ENCODE measurements at regions not wholly inside any gene's neighbourhood (a gene's known extent, or its start where the extent isn't known, plus 50 kb on each side); places are given as distances from the start of the nearest gene placed in this dataset.

- no peak for DNase-seq
These were observed 202.2 kb downstream of the RAMP3 start for GRCh38 chr7:45359776-45360175.

GRCh38 chr7:45363669-45364068 is 206.1 kb downstream of the RAMP3 start:
- no peak for DNase-seq

- no peak for DNase-seq
These were observed 207.8 kb downstream of the RAMP3 start for GRCh38 chr7:45365341-45365740.

- DNase-seq, result no peak
These were observed 207.7 kb upstream of the ADCY1 start for GRCh38 chr7:45366475-45366874.

GRCh38 chr7:45367026-45367425 is 207.1 kb upstream of the ADCY1 start:
- DNase-seq, result no peak

- DNase-seq, result no peak
These were observed 205.9 kb upstream of the ADCY1 start for GRCh38 chr7:45368129-45368807.

- DNase-seq, result no peak
These were observed 189.7 kb upstream of the ADCY1 start for GRCh38 chr7:45384499-45384898.

GRCh38 chr7:45387837-45388236 is 186.3 kb upstream of the ADCY1 start:
- no peak for DNase-seq

GRCh38 chr7:45389073-45389872 is 184.9 kb upstream of the ADCY1 start:
- no peak for DNase-seq

GRCh38 chr7:45390180-45390579 is 184.0 kb upstream of the ADCY1 start:
- DNase-seq, result no peak

GRCh38 chr7:45390731-45391130 is 183.4 kb upstream of the ADCY1 start:
- no peak for DNase-seq

GRCh38 chr7:45391618-45392451 is 182.3 kb upstream of the ADCY1 start:
- no peak for DNase-seq

GRCh38 chr7:45394117-45394708 is 180.0 kb upstream of the ADCY1 start:
- DNase-seq, result no peak

- no peak for DNase-seq
These were observed 175.1 kb upstream of the ADCY1 start for GRCh38 chr7:45399069-45399468.

- DNase-seq, result no peak
These were observed 173.5 kb upstream of the ADCY1 start for GRCh38 chr7:45400680-45401079.

- no peak for DNase-seq
These were observed 173.0 kb upstream of the ADCY1 start for GRCh38 chr7:45401155-45401554.

GRCh38 chr7:45401851-45402250 is 172.3 kb upstream of the ADCY1 start:
- no peak for DNase-seq

GRCh38 chr7:45402480-45403218 is 171.5 kb upstream of the ADCY1 start:
- no peak for DNase-seq

GRCh38 chr7:45404622-45405021 is 169.5 kb upstream of the ADCY1 start:
- no peak for DNase-seq

GRCh38 chr7:45407730-45408408 is 166.3 kb upstream of the ADCY1 start:
- DNase-seq, result no peak

GRCh38 chr7:45408409-45408737 is 165.8 kb upstream of the ADCY1 start:
- DNase-seq, result no peak

GRCh38 chr7:45410893-45411292 is 163.3 kb upstream of the ADCY1 start:
- no peak for DNase-seq
